ENCODE measurements at regions not wholly inside any gene's neighbourhood (a gene's known extent, or its start where the extent isn't known, plus 50 kb on each side); places are given as distances from the start of the nearest gene placed in this dataset.

DNA sequence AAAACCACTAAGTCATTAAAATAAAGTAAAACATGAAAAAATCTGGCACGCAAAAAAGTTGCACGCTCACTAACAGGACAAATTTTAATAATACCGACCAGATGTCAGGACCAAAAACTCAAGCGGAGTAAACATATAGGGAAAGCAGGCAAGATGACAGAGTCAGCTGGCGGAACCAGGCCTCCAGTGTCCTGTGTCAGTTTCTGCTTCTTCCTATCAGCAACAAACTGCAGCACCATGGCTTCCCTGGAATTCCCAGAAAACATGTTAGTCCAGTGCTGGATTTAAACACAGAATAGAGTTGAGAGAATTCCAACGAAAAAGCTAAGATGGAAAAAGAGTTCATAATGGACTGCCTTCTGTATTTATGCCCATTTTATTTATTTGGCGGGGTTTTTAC, 169.1 kb upstream of the ARHGEF26 start:
- TF ChIP-seq, protein P1, sequence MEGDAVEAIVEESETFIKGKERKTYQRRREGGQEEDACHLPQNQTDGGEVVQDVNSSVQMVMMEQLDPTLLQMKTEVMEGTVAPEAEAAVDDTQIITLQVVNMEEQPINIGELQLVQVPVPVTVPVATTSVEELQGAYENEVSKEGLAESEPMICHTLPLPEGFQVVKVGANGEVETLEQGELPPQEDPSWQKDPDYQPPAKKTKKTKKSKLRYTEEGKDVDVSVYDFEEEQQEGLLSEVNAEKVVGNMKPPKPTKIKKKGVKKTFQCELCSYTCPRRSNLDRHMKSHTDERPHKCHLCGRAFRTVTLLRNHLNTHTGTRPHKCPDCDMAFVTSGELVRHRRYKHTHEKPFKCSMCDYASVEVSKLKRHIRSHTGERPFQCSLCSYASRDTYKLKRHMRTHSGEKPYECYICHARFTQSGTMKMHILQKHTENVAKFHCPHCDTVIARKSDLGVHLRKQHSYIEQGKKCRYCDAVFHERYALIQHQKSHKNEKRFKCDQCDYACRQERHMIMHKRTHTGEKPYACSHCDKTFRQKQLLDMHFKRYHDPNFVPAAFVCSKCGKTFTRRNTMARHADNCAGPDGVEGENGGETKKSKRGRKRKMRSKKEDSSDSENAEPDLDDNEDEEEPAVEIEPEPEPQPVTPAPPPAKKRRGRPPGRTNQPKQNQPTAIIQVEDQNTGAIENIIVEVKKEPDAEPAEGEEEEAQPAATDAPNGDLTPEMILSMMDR (conservative IDR thresholded peaks at IDR 0.05; ENCODE audit: low read depth, low read length), result no peak
- DNase-seq (ENCODE audit: low read depth), result no peak
- H3K4me3 ChIP-seq (ENCODE audit: low read depth, low read length), result no peak overlapping the region

DNA sequence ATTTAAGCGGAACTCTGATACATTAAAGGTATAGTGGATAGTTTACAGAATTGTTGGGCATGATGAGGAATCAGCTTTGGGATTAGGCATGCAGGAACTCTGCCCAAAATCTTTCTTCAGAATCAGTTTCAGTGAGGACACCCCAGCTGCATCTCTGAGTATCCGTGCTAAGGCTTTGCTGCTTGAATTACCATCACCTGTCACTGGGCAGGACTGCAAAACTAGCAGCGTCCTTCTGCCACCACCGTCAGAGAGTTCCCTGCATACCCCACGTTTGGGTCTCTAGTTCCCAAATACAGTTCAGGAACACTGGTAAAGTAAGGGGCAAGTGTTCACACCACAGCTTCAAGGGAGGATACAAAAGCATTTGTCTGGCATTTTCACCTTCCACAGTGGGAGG, 164.6 kb upstream of the ARHGEF26 start:
- no peak for DNase-seq (ENCODE audit: low read depth)
- TF ChIP-seq, protein P1 (conservative IDR thresholded peaks at IDR 0.05; ENCODE audit: low read depth, low read length), result no peak
- H3K4me3 ChIP-seq (ENCODE audit: low read depth, low read length), result no peak overlapping the region

DNA sequence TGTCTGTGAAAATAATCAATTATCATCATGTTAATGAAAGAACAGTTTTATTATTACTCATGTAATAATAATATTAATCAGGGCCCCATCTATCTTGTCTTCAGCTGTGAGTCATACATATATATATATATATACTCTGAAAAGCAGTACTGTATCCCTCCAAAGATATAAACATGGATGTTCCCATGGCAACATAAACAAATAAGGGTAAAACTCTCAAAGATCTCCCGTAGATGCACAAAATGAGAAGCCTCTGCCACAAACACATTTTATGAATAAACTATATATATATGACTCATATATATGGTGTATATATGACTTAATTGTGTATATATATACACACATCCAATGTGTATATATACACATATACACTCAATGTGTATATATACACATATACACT, 163.8 kb upstream of the ARHGEF26 start:
- DNase-seq (ENCODE audit: low read depth), result no peak
- no peak overlapping the region for H3K4me3 ChIP-seq (ENCODE audit: low read depth, low read length)
- TF ChIP-seq, protein P1 (conservative IDR thresholded peaks at IDR 0.05; ENCODE audit: low read depth, low read length), result no peak

DNA sequence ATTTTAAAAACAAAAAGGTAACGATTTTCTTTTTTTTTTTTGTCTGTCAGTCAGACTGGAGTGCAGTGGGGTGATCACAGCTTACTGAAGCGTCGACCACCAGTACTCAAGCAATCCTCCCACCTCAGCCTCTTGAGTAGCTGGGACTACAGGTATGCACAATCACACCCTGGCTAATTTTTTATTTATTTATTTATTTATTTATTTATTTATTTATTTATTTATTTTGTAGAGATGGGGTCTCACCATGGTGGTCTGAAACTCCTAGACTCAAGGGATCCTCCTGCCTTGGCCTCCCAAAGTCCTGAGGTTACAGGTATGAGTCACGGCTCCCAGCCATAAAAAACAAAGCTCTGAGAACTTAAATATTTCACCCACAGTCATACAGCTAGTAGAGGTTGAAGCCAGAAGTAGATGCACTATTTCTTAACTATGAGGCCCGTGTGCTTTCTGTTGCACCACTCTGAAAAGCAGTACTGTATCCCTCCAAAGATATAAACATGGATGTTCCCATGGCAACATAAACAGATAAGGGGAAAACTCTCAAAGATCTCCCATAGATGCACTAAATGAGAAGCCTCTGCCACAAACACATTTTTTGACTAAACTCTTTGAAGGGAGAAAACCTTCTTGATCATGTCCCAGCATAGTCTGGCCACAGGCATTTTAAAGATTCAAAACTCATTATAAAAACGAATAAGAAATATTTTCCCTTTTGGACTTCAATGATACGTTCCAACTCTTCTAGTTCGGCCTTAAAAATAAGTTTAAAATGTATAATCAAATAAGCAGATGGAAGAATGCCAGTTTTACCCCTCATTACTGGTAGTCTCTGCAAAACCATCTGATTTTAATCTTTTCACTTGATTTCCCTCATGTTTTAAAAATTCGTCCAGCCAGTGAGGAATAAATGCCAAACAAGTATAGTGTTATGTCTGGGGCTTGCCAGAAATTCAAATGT, 162.3 kb upstream of the ARHGEF26 start:
- peak; percentile 6 for DNase-seq (ENCODE audit: low read depth)
- H3K4me3 ChIP-seq (ENCODE audit: low read depth, low read length), result no peak overlapping the region
- TF ChIP-seq, protein P1 (conservative IDR thresholded peaks at IDR 0.05; ENCODE audit: low read depth, low read length), result no peak

DNA sequence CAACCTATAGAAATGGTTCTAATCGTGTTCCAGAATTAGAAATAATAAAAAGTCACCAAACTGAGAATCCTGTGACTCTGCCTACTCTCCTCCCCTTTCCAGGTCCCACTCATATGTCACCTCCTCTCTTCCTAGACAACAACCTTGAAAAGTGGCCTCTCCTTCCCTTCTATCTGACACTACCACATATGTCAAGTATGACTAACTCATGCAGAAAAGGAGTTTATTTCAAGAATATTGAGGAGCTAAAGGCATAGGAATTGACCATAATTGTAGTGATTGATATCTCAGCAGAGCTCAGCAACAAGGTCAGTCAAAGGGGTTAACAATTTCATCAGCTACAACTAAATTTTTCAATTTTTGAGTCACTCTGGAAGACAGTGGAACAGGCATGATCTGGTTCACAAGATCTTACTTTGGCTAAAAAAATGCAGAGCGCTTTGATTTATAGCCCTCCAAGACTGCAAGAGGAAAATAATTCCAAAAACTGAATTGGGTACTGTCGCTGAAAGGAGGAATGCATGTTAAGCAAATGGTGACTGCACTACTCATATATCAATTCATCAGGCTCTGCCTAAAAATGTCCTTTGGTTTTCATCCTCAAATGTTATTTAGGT, 160.6 kb upstream of the ARHGEF26 start:
- TF ChIP-seq, protein P1 (conservative IDR thresholded peaks at IDR 0.05; ENCODE audit: low read depth, low read length), result no peak
- DNase-seq (ENCODE audit: low read depth), result no peak
- H3K4me3 ChIP-seq (ENCODE audit: low read depth, low read length), result no peak overlapping the region

DNA sequence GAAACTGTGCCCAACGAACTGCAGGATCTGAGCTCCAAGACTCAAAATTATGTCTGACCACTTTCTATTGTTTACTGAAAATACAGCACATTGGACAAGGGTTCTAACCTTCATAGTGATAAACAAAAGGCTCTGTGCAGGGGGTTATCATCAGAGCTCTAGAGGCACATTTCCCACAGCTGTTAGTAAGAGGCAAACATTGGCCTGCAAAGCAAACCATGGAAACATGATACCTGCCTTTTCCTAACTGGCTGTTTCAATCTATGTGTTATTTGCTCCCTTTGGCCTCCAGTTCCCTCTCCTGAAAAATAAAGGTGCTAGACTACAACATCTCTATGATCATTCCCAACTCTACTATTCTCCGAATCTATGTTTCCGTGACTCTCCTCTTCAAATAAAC, 159.7 kb upstream of the ARHGEF26 start:
- TF ChIP-seq, protein P1 (conservative IDR thresholded peaks at IDR 0.05; ENCODE audit: low read depth, low read length), result no peak
- no peak for DNase-seq (ENCODE audit: low read depth)
- H3K4me3 ChIP-seq (ENCODE audit: low read depth, low read length), result no peak overlapping the region

Data from choroid plexus epithelial cell (primary cell).